Transverse colon (tissue), 4 donors: ENCODE measurements at regions not wholly inside any gene's neighbourhood (a gene's known extent, or its start where the extent isn't known, plus 50 kb on each side); places are given as distances from the start of the nearest gene placed in this dataset.

Experiments used
- POLR2A ChIP-seq: fragments of 450-650 bp; IDR thresholded peaks from one replicate; pipeline ENCODE4 v1.6.1; 2016; ENCODE audit warnings: antibody characterized with exemption, mild to moderate bottlenecking, moderate library complexity
- POLR2AphosphoS5 ChIP-seq, 3 donors: sonication (generic); formaldehyde crosslinking; IDR thresholded peaks; one replicate each; pipeline ENCODE4 v1.6.1; 2016; ENCODE audit warnings: antibody characterized with exemption in 3 of 3
- TF ChIP-seq, protein P1 (sequence below), 5 experiments: fragments of 200-600 bp in 3 of 5; fragments of 450-650 bp in 2 of 5; sonication (generic) in 3 of 5; IDR thresholded peaks; 1 replicate in 2 of 5; 2 replicates in 3 of 5; pipeline ENCODE4 v1.5.1; 2016 to 2017; ENCODE audit warnings: antibody characterized with exemption in 5 of 5, inconsistent platforms in 3 of 5, mild to moderate bottlenecking in 2 of 5, moderate library complexity in 1 of 5

DNA sequence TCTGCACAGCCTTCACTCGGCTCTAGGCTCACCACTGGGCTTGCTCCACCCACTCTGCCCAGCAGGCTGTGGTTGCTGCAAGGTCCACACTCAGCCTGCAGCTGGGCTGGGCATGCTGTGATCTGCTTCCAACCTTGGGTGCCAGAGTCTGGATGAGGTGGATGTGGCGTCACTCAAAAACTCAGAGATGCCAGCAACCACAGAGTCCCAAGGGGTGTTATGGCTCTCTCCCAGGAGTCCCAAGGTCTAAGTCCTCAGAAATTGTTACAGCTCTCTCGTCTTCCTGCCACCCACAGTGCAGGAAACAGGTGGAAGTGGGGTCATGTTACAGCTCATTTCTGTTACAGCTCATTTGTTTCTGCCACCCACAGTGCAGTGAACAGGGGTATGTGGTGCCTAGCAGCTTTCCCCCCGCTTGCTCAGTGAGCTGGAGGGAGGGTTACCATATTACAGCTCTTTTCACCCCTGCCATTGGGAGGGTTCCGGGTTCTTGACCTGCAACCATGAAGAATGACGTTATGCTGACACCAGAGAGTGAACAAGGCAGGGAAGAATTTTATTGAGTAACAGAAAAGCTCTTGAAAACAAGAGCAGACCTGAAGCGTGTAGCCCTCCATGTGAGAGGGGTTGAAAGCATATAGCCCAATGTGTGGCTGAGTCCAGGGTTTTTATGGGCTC is 893.9 kb downstream of the PCDH7 start:
- TF ChIP-seq, protein P1, sequence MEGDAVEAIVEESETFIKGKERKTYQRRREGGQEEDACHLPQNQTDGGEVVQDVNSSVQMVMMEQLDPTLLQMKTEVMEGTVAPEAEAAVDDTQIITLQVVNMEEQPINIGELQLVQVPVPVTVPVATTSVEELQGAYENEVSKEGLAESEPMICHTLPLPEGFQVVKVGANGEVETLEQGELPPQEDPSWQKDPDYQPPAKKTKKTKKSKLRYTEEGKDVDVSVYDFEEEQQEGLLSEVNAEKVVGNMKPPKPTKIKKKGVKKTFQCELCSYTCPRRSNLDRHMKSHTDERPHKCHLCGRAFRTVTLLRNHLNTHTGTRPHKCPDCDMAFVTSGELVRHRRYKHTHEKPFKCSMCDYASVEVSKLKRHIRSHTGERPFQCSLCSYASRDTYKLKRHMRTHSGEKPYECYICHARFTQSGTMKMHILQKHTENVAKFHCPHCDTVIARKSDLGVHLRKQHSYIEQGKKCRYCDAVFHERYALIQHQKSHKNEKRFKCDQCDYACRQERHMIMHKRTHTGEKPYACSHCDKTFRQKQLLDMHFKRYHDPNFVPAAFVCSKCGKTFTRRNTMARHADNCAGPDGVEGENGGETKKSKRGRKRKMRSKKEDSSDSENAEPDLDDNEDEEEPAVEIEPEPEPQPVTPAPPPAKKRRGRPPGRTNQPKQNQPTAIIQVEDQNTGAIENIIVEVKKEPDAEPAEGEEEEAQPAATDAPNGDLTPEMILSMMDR (IDR thresholded peaks at IDR 0.05), result no peak
- TF ChIP-seq POLR2AphosphoS5 (IDR thresholded peaks at IDR 0.05), result no peak
- TF ChIP-seq POLR2A, result no peak
